ENCODE measurements at regions not wholly inside any gene's neighbourhood (a gene's known extent, or its start where the extent isn't known, plus 50 kb on each side); places are given as distances from the start of the nearest gene placed in this dataset.
A peak's percentile ranks its signal among the peaks of the same experiment; 100 is the strongest.

DNA sequence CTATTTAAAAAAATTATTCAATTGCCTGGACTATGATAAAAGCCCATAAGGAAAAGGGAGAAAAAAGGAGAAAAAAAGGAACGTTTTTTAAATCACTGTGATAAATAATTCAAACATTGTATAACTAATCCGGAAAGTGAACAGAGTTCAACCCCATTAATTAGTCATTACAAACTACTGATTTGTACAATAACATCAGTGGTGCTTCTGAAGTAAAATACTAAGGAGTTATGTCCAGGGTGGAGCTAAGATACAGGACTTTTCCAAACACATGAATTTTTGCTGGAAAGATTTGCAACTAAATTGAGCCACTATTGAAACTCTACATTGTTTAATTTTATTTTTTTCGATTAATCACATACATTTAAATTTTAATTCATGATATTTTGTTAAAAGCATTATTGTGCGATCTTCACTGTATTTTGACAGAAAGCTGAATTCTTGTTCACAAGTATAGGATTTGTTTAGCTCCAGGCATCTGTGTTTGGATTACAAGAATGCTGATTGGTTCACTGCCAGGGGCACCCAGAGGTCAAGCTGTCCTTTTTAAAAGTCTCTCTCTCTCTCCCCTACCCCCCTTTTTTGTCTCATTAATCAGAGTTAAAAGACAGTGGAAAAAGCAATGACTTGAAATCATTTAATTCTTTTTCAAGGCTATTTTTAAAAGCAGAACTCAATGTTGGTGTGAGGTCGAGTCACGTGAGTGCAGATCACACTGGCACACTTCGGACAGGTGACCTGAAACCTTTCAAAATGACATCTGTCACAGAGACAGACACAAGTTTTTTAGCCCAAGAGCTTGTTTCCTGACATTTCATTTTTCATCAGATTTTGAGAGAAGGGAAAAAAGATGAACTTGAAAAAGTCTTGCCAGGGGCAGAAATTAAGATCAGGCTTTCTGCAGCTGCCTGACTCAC, 387.3 kb downstream of the NR2F1-AS1 start:
- Histone ChIP-seq H3K4me1 (peaks cover 0 to 14% of the 10 kb centered on the region in 2 donors), H3K9me3 (no peaks in the 10 kb centered on the region), H3K4me3 (replicated peaks in 1 of 3) (no peak overlapping the region), H3K36me3 (no peaks in the 10 kb centered on the region), H3K27ac (no peak overlapping the region), H3K27me3 (no peaks in the 10 kb centered on the region)
- 59 to 63% methylated on average over 7 of the region's 7 CpGs for WGBS, 2 donors
- peak in 1 of 2 donors; percentile 3 for DNase-seq
- intact Hi-C loops (cut with DNase I), result no loop called here
- TF ChIP-seq POLR2A (IDR thresholded peaks at IDR 0.05), result no peak
- TF ChIP-seq, protein P1, sequence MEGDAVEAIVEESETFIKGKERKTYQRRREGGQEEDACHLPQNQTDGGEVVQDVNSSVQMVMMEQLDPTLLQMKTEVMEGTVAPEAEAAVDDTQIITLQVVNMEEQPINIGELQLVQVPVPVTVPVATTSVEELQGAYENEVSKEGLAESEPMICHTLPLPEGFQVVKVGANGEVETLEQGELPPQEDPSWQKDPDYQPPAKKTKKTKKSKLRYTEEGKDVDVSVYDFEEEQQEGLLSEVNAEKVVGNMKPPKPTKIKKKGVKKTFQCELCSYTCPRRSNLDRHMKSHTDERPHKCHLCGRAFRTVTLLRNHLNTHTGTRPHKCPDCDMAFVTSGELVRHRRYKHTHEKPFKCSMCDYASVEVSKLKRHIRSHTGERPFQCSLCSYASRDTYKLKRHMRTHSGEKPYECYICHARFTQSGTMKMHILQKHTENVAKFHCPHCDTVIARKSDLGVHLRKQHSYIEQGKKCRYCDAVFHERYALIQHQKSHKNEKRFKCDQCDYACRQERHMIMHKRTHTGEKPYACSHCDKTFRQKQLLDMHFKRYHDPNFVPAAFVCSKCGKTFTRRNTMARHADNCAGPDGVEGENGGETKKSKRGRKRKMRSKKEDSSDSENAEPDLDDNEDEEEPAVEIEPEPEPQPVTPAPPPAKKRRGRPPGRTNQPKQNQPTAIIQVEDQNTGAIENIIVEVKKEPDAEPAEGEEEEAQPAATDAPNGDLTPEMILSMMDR (IDR thresholded peaks at IDR 0.05), result no peak

GRCh38 chr5:93192683-93193082, 388.3 kb downstream of the NR2F1-AS1 start:
- Histone ChIP-seq H3K27ac (no peak overlapping the region), H3K36me3 (no peaks in the 10 kb centered on the region), H3K4me3 (replicated peaks in 1 of 3) (no peak overlapping the region), H3K4me1 (peaks cover 0 to 14% of the 10 kb centered on the region in 2 donors), H3K9me3 (no peaks in the 10 kb centered on the region), H3K27me3 (no peaks in the 10 kb centered on the region)
- no peak for DNase-seq
- intact Hi-C loops (cut with DNase I), result no loop called here
- TF ChIP-seq, protein P1 (IDR thresholded peaks at IDR 0.05), result no peak
- TF ChIP-seq POLR2A (IDR thresholded peaks at IDR 0.05), result no peak
- 80 to 88% methylated on average over 2 of the region's 2 CpGs for WGBS, 2 donors

DNA sequence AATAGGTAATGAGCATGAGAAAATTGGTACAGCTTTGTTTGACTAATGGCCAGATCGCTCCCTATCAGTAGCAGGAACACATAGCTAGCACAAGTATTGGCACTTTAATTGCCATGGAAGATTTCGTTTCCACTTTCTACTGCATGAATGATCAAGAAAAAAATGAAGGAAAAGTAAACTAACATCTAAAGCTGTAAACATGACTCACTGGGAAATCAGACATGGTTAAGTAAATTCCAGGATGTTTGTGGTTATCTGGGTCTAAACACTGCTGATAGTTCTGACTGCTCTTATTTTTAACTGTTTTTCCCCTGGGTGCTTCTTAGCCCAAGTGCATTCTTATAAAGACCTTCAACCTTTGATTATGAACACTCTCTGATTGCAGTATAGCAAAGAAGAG, 388.9 kb downstream of the NR2F1-AS1 start:
- 36 to 47% methylated on average over 2 of the region's 2 CpGs for WGBS, 2 donors
- intact Hi-C loops (cut with DNase I), result no loop called here
- no peak for TF ChIP-seq POLR2A (IDR thresholded peaks at IDR 0.05)
- TF ChIP-seq, protein P1 (IDR thresholded peaks at IDR 0.05), result no peak

GRCh38 chr5:93191035-93191817, 389.8 kb downstream of the NR2F1-AS1 start:
- 93 to 98% methylated on average over 11 of the region's 11 CpGs for WGBS, 2 donors

More for the DNA sequence above, 388.9 kb downstream of the NR2F1-AS1 start:
- no peaks in the 10 kb centered on the region for H3K9me3 ChIP-seq
- no peak overlapping the region for H3K4me3 ChIP-seq (replicated peaks in 1 of 3)
- H3K36me3 ChIP-seq, result no peaks in the 10 kb centered on the region
- no peak overlapping the region for H3K27ac ChIP-seq
- no peak for DNase-seq
- H3K27me3 ChIP-seq, result no peaks in the 10 kb centered on the region
- H3K4me1 ChIP-seq, result peaks cover 0 to 14% of the 10 kb centered on the region in 2 donors

More at GRCh38 chr5:93191035-93191817, 389.8 kb downstream of the NR2F1-AS1 start:
- intact Hi-C loops (cut with DNase I), result no loop called here
- no peaks in the 10 kb centered on the region for H3K9me3 ChIP-seq
- TF ChIP-seq, protein P1 (IDR thresholded peaks at IDR 0.05), result no peak
- no peak for DNase-seq
- peaks cover 0 to 14% of the 10 kb centered on the region in 2 donors for H3K4me1 ChIP-seq
- no peak overlapping the region for H3K27ac ChIP-seq
- H3K27me3 ChIP-seq, result no peaks in the 10 kb centered on the region
- H3K36me3 ChIP-seq, result no peaks in the 10 kb centered on the region
- no peak overlapping the region for H3K4me3 ChIP-seq (replicated peaks in 1 of 3)

All from thyroid gland (tissue), 4 donors.